ENCODE measurements at regions not wholly inside any gene's neighbourhood (a gene's known extent, or its start where the extent isn't known, plus 50 kb on each side); places are given as distances from the start of the nearest gene placed in this dataset.

- H3K9me3 ChIP-seq: no peaks in the 10 kb centered on the region
- H3K27ac ChIP-seq: no peak overlapping the region
- no peaks in the 10 kb centered on the region for H3K36me3 ChIP-seq
- H3K4me1 ChIP-seq: peaks cover 0 to 5% of the 10 kb centered on the region in 2 donors
- no peak overlapping the region for H3K4me3 ChIP-seq (replicated peaks in 1 of 3)
- H3K27me3 ChIP-seq: no peaks in the 10 kb centered on the region
- no peak for TF ChIP-seq POLR2A (IDR thresholded peaks at IDR 0.05)
- no peak for TF ChIP-seq CTCF (IDR thresholded peaks at IDR 0.05)
- intact Hi-C loops (cut with DNase I): no loop called here
- WGBS, 2 donors: 72 to 73% methylated on average over 2 of the region's 2 CpGs
- no peak for DNase-seq
These were observed 63.3 kb downstream of the HDGFL1 start for GRCh38 chr6:22632581-22633145.

GRCh38 chr6:22636452-22636851, 67.1 kb downstream of the HDGFL1 start:
- WGBS, 2 donors: 90% methylated on average over 4 of the region's 4 CpGs
- intact Hi-C loops (cut with DNase I): no loop called here
- no peak for TF ChIP-seq POLR2A (IDR thresholded peaks at IDR 0.05)
- no peak for TF ChIP-seq CTCF (IDR thresholded peaks at IDR 0.05)
- H3K36me3 ChIP-seq: no peaks in the 10 kb centered on the region
- DNase-seq: no peak
- no peaks in the 10 kb centered on the region for H3K4me1 ChIP-seq
- no peaks in the 10 kb centered on the region for H3K27me3 ChIP-seq
- H3K9me3 ChIP-seq: no peaks in the 10 kb centered on the region
- H3K4me3 ChIP-seq (replicated peaks in 1 of 3): no peak overlapping the region
- no peak overlapping the region for H3K27ac ChIP-seq

GRCh38 chr6:22637782-22638181, 68.4 kb downstream of the HDGFL1 start:
- Histone ChIP-seq H3K36me3 (no peaks in the 10 kb centered on the region), H3K4me1 (no peaks in the 10 kb centered on the region), H3K9me3 (no peaks in the 10 kb centered on the region), H3K27ac (no peak overlapping the region), H3K27me3 (no peaks in the 10 kb centered on the region), H3K4me3 (replicated peaks in 1 of 3) (no peak overlapping the region)
- intact Hi-C loops (cut with DNase I): no loop called here
- 96 to 97% methylated on average over 6 of the region's 6 CpGs for WGBS, 2 donors
- DNase-seq: no peak
- no peak for TF ChIP-seq CTCF (IDR thresholded peaks at IDR 0.05)
- TF ChIP-seq POLR2A (IDR thresholded peaks at IDR 0.05): no peak

GRCh38 chr6:22638320-22638719, 69.0 kb downstream of the HDGFL1 start:
- no peaks in the 10 kb centered on the region for H3K36me3 ChIP-seq
- no peaks in the 10 kb centered on the region for H3K27me3 ChIP-seq
- WGBS, 2 donors: 74 to 86% methylated on average over 3 of the region's 3 CpGs
- no peaks in the 10 kb centered on the region for H3K4me1 ChIP-seq
- intact Hi-C loops (cut with DNase I): no loop called here
- no peaks in the 10 kb centered on the region for H3K9me3 ChIP-seq
- TF ChIP-seq CTCF (IDR thresholded peaks at IDR 0.05): no peak
- no peak for TF ChIP-seq POLR2A (IDR thresholded peaks at IDR 0.05)
- no peak overlapping the region for H3K4me3 ChIP-seq (replicated peaks in 1 of 3)
- H3K27ac ChIP-seq: no peak overlapping the region
- DNase-seq: no peak

- intact Hi-C loops (cut with DNase I): no loop called here
- DNase-seq: no peak
- H3K4me1 ChIP-seq: no peaks in the 10 kb centered on the region
- H3K9me3 ChIP-seq: no peaks in the 10 kb centered on the region
- TF ChIP-seq CTCF (IDR thresholded peaks at IDR 0.05) (no peak), POLR2A (IDR thresholded peaks at IDR 0.05) (no peak)
- H3K27ac ChIP-seq: no peak overlapping the region
- H3K36me3 ChIP-seq: no peaks in the 10 kb centered on the region
- whole genome bisulfite sequencing, 2 donors: 89 to 90% methylated on average over 2 of the region's 2 CpGs
- H3K4me3 ChIP-seq (replicated peaks in 1 of 3): no peak overlapping the region
- no peaks in the 10 kb centered on the region for H3K27me3 ChIP-seq
These were observed 72.9 kb downstream of the HDGFL1 start for GRCh38 chr6:22642254-22642653.

Measured in thyroid gland (tissue), 4 donors.